ENCODE measurements at regions not wholly inside any gene's neighbourhood (a gene's known extent, or its start where the extent isn't known, plus 50 kb on each side); places are given as distances from the start of the nearest gene placed in this dataset.

DNA sequence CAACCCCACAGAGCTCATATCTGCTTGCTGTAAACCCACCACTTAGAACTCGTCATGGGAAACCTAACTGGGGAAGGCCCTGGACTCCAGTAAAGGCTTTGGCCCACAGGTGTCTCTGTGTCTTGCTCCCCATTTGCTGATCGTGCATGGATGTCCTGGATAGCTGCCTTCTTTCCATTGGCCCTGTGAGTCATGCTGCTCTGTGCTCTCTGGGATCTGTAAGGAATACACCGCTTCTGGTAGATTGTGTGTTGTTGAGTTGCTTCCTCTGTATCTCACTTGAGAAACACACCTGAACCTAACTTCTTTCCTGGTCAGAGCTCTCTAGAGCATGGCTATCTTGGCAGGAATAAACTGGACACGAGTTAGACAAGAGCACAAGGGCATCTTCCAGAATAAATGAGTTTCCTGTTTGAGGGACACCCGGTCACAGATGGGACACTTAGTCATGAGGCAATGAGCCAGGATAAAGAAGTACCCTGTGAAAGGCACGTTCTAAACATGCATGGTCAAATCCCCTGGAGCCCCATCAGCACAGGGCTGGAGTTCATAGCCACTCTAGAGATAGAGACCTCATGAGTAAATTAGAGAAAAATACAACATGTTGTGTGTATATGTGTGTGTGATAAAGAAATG, 99.6 kb upstream of the TMEM170B start (continued):
- TF ChIP-seq, protein P1, sequence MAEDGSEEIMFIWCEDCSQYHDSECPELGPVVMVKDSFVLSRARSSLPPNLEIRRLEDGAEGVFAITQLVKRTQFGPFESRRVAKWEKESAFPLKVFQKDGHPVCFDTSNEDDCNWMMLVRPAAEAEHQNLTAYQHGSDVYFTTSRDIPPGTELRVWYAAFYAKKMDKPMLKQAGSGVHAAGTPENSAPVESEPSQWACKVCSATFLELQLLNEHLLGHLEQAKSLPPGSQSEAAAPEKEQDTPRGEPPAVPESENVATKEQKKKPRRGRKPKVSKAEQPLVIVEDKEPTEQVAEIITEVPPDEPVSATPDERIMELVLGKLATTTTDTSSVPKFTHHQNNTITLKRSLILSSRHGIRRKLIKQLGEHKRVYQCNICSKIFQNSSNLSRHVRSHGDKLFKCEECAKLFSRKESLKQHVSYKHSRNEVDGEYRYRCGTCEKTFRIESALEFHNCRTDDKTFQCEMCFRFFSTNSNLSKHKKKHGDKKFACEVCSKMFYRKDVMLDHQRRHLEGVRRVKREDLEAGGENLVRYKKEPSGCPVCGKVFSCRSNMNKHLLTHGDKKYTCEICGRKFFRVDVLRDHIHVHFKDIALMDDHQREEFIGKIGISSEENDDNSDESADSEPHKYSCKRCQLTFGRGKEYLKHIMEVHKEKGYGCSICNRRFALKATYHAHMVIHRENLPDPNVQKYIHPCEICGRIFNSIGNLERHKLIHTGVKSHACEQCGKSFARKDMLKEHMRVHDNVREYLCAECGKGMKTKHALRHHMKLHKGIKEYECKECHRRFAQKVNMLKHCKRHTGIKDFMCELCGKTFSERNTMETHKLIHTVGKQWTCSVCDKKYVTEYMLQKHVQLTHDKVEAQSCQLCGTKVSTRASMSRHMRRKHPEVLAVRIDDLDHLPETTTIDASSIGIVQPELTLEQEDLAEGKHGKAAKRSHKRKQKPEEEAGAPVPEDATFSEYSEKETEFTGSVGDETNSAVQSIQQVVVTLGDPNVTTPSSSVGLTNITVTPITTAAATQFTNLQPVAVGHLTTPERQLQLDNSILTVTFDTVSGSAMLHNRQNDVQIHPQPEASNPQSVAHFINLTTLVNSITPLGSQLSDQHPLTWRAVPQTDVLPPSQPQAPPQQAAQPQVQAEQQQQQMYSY (CRISPR knock-in tag; IDR thresholded peaks at IDR 0.05): no peak
- no peak for TF ChIP-seq POLR2AphosphoS5 (IDR thresholded peaks at IDR 0.05; ENCODE audit: low read length)

DNA sequence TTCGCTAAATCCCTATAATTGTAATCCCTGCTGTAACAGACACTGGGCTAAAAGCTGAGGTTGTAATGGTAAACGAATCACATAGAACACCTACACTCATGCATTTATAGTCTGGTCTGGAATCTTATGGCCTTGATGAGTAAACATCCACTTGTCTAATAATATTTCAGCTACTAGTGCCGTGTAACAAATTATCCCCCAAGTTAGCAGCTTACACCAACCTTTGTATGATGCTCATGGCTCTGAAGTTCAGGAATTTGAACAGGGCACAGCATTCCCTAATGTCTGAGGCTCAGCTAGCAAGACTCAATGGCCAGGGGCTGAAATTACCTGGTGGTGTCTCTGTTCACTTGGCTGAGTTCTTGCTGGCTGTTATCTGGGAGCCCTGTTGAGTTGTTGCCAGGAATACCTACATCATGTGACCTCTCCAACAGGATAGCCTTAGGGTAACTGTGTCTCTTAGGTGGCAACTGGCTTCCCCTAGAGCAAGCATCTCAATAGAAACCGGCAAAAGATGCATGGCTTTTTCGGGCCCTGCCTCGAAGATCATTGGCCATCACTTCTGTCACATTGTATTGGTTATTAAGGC, 100.9 kb upstream of the TMEM170B start:
- no peak overlapping the region for H3K4me3 ChIP-seq
- no peak overlapping the region for H3K9ac ChIP-seq (ENCODE audit: control insufficient read depth, insufficient read depth, low read length)
- H3K79me2 ChIP-seq (ENCODE audit: control insufficient read depth, insufficient read depth, low read length): no peaks in the 10 kb centered on the region
- BruUV-seq (replicated peaks): no TSS peak
- ChIA-PET CTCF (interaction anchor here (0.7 to 1.8 kb wide), 4 partner anchors 14 to 204 kb away, joined by 3 to 5 read pairs (median 4); partner anchors contain the start of gene NEDD9), RAD21 (ENCODE audit: unreplicated experiment) (interaction anchor here (0.6 to 3.4 kb wide), 6 partner anchors 8 to 262 kb away, joined by 3 to 17 read pairs (median 3); no protein-coding TSS in a partner anchor), SMC1A (ENCODE audit: uncharacterized antibody, unreplicated experiment) (interaction anchor here (0.9 to 17.4 kb wide), 9 partner anchors 7 to 70 kb away, joined by 3 to 190 read pairs (median 4); no protein-coding TSS in a partner anchor), POLR2A (interaction anchor here (1.1 to 3.8 kb wide), 2 partner anchors 21 to 79 kb away, joined by 3 to 15 read pairs; no protein-coding TSS in a partner anchor)
- no peak overlapping the region for H3K4me2 ChIP-seq (ENCODE audit: control insufficient read depth, insufficient read depth)
- H3K4me1 ChIP-seq (ENCODE audit: control insufficient read depth, insufficient read depth, low read length): peaks cover 4% of the 10 kb centered on the region; the same call in 1 of the 2 replicates
- no peaks in the 10 kb centered on the region for H3K36me3 ChIP-seq (ENCODE audit: control insufficient read depth in 2 of 2, insufficient read depth in 2 of 2, low read length in 1 of 2)
- intact Hi-C loops (cut with micrococcal nuclease; ENCODE audit: unreplicated experiment) (no loop called here), in situ Hi-C loops (cut with MboI) (no loop called here)
- FAIRE-seq (no peak), DNase-seq (ENCODE audit: low read depth, low spot score) (no peak), ATAC-seq (no peak)
- WGBS (ENCODE audit: insufficient coverage, insufficient replicate concordance, low lambda C conversion rate, missing lambda C conversion rate): 83% methylated on average over 6 of the region's 6 CpGs
- no peak for TF ChIP-seq NFIC (IDR thresholded peaks at IDR 0.05; ENCODE audit: low read depth, low read length)
- TF ChIP-seq, protein P2, sequence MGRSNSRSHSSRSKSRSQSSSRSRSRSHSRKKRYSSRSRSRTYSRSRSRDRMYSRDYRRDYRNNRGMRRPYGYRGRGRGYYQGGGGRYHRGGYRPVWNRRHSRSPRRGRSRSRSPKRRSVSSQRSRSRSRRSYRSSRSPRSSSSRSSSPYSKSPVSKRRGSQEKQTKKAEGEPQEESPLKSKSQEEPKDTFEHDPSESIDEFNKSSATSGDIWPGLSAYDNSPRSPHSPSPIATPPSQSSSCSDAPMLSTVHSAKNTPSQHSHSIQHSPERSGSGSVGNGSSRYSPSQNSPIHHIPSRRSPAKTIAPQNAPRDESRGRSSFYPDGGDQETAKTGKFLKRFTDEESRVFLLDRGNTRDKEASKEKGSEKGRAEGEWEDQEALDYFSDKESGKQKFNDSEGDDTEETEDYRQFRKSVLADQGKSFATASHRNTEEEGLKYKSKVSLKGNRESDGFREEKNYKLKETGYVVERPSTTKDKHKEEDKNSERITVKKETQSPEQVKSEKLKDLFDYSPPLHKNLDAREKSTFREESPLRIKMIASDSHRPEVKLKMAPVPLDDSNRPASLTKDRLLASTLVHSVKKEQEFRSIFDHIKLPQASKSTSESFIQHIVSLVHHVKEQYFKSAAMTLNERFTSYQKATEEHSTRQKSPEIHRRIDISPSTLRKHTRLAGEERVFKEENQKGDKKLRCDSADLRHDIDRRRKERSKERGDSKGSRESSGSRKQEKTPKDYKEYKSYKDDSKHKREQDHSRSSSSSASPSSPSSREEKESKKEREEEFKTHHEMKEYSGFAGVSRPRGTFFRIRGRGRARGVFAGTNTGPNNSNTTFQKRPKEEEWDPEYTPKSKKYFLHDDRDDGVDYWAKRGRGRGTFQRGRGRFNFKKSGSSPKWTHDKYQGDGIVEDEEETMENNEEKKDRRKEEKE (IDR thresholded peaks at IDR 0.05): no peak
- TF ChIP-seq RELA (IDR thresholded peaks at IDR 0.05; ENCODE audit: borderline replicate concordance, partially characterized antibody): no peak
- no peak for TF ChIP-seq MTA3 (IDR thresholded peaks at IDR 0.05; ENCODE audit: borderline replicate concordance, low read length)
- TF ChIP-seq RAD51 (IDR thresholded peaks at IDR 0.05): no peak
- TF ChIP-seq RFX5 (IDR thresholded peaks at IDR 0.05; ENCODE audit: low read depth, low read length): no peak
- TF ChIP-seq FOXK2 (IDR thresholded peaks at IDR 0.05): no peak
- no peak for TF ChIP-seq MEF2A (IDR thresholded peaks at IDR 0.05; ENCODE audit: insufficient read depth, low read depth, low read length)
- TF ChIP-seq, protein P3, sequence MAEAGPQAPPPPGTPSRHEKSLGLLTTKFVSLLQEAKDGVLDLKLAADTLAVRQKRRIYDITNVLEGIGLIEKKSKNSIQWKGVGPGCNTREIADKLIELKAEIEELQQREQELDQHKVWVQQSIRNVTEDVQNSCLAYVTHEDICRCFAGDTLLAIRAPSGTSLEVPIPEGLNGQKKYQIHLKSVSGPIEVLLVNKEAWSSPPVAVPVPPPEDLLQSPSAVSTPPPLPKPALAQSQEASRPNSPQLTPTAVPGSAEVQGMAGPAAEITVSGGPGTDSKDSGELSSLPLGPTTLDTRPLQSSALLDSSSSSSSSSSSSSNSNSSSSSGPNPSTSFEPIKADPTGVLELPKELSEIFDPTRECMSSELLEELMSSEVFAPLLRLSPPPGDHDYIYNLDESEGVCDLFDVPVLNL (IDR thresholded peaks at IDR 0.05; ENCODE audit: low read depth, low read length): no peak
- TF ChIP-seq BRCA1 (IDR thresholded peaks at IDR 0.05; ENCODE audit: low read depth, low read length): no peak
- no peak for TF ChIP-seq TCF12 (IDR thresholded peaks at IDR 0.05; ENCODE audit: low read depth, low read length)
- no peak overlapping the region for H3K27ac ChIP-seq (ENCODE audit: control insufficient read depth, insufficient read depth)
- H2AFZ ChIP-seq (ENCODE audit: control insufficient read depth, low read depth, low read length): no peak overlapping the region
- H4K20me1 ChIP-seq (ENCODE audit: control insufficient read depth, insufficient read depth): no peaks in the 10 kb centered on the region
- H3K9me3 ChIP-seq (replicated peaks; ENCODE audit: control insufficient read depth, insufficient read depth, low read length): no peaks in the 10 kb centered on the region; the same call in 1 of the 3 replicates
- H3K27me3 ChIP-seq (replicated peaks in 1 of 2; ENCODE audit: control insufficient read depth in 2 of 2, insufficient read depth in 2 of 2, low read length in 1 of 2): no peaks in the 10 kb centered on the region

All from GM12878 (cell line).